NOMO-1 treated with dmso at 0.1 percent for 144 hours (cell line): ENCODE measurements at regions not wholly inside any gene's neighbourhood (a gene's known extent, or its start where the extent isn't known, plus 50 kb on each side); places are given as distances from the start of the nearest gene placed in this dataset.

Experiments
- DNase-seq: peaks from one replicate; lab custom pipeline; 2025; ENCODE audit not compliant: unreplicated experiment; lab: John Stamatoyannopoulos, UW

- no peak for DNase-seq
Measured at GRCh38 chr6:166728884-166729530, 102.0 kb upstream of the RPS6KA2 start.

DNA sequence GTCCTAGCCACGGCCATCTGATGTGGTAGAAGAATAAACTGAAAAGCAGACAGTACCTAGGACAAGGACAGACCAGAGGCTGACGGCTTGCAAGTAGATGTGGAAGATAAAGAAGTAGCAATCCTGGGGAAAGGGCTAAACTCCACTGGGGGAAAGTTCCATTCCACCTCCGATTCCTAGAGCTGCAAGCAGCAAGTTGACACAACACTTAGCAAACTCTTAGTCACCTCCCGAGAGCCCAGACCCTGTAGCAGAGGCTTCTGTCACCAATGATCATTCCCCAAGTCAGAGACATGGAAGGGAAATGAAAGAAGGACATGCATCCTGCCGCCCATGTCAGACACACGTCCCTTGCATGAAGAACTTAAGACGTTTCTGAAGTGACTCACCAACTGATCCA lies 99.2 kb upstream of the RPS6KA2 start:
- no peak for DNase-seq

- no peak for DNase-seq
Measured at GRCh38 chr6:166725571-166725970, 98.5 kb upstream of the RPS6KA2 start.

GRCh38 chr6:166724576-166724975 lies 97.5 kb upstream of the RPS6KA2 start:
- no peak for DNase-seq

- no peak for DNase-seq
Measured at GRCh38 chr6:166722785-166723184, 95.7 kb upstream of the RPS6KA2 start.

GRCh38 chr6:166721576-166721975 lies 94.5 kb upstream of the RPS6KA2 start:
- DNase-seq = no peak

DNA sequence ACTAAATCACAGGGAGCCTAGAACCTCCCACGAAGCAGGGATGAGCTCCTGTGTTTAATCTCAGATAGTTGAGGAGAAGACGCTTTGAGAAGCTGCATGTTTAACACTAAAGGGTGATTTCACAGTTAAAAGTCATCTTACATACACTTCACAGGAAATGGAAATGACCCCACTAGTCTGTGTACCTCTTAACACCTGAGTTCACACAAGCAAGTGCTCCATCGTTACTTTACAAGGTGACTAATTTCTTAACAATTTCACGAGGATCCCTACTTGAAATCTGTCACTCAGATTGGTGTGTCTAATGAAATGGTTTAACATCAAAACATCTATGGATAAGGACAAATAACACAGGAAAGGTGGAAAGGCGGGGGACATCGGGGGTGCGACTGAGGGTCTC lies 93.8 kb upstream of the RPS6KA2 start:
- DNase-seq = no peak

DNA sequence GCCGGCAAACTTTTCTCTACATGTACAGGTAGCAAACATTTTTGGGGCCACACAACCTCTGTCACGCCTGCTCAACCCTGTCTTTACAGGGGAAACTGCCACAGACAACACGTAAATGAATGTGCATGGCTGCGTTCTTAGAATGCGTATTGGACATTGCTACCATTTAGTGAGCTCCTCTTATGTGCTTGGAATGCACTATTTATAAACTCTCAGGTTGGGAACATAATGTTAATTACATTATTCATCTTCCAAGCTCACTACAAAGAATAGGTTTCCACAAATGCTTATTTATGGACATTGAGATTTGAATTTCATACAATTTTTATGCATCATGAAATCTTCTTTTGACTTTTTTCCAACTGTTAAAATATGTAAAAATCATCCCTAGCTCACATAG lies 92.0 kb upstream of the RPS6KA2 start:
- DNase-seq = no peak

GRCh38 chr6:166718516-166718915 lies 91.5 kb upstream of the RPS6KA2 start:
- DNase-seq = no peak

DNA sequence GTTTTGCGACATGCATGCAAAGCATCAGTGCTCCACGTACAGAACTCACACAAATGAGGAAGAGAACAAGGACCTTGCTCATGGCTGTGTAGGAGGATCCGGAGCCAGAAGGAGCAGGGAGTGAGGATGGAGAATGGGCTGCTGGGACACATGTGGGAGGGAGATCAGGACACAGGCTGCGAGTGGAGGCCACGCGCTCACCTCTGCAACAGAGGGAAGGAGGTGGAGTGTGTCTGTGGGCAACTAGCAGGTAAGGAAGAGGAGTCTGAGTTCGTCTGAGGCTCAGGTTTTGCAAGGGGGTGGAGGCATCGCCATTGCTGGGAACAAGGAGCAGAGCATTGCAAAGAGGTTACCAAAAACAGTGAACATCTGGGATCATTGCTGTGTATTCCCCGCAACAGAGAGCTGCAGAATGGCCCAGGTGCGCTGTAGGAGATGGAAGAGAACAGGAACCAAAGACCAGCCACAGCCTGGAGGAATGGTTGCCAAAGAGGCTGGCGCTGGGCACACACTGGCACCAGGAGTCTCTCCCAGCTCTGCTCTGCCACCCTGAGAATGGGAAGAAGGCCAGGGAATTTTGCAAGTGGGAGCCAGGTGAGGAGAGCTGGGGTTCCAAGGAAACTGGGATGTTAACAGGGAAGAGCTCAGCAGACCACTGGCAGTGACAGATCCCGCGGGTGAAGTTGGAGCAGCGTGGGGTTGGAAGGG lies 90.0 kb upstream of the RPS6KA2 start:
- no peak for DNase-seq

DNA sequence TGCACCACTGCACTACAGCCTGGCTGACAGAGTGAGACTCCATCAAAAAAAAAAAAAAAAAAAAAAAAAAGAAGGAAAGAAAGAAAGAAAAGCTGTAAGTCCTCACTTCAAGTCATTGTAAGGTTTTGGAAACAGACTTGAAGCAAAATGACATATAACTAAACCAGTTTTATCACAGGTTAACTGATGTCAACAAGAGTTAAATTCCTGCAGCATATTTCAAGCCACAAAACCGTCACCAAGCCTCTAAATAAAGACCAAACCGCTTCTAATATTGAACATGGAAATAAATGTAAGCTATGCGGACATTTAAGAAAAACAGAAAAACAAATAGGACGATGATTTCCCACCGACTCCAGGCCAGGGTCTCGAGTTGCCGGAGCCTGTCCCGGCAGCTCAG lies 88.9 kb upstream of the RPS6KA2 start:
- DNase-seq = no peak

GRCh38 chr6:166715065-166715464 lies 88.0 kb upstream of the RPS6KA2 start:
- no peak for DNase-seq

DNA sequence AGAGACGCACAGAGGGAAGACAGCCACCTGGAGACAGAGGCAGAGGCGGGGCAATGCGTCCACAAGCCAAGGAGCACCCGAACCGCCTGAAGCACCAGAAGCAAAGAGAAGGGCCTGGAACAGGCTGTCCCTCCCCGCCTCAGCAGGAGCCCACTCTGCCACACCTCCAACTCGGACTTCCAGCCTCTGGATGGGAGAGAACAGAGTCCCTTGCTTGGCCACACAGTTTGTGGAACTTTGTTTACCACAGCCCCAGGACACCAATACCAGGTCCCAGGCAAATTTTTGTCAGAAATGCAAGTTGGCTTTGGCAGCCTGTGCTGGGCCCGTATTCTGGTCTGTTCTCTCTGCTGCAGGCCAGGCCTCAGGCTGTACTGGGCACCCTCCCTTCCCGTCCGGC lies 87.5 kb upstream of the RPS6KA2 start:
- DNase-seq = no peak

GRCh38 chr6:166714187-166714510 lies 87.1 kb upstream of the RPS6KA2 start:
- no peak for DNase-seq

DNA sequence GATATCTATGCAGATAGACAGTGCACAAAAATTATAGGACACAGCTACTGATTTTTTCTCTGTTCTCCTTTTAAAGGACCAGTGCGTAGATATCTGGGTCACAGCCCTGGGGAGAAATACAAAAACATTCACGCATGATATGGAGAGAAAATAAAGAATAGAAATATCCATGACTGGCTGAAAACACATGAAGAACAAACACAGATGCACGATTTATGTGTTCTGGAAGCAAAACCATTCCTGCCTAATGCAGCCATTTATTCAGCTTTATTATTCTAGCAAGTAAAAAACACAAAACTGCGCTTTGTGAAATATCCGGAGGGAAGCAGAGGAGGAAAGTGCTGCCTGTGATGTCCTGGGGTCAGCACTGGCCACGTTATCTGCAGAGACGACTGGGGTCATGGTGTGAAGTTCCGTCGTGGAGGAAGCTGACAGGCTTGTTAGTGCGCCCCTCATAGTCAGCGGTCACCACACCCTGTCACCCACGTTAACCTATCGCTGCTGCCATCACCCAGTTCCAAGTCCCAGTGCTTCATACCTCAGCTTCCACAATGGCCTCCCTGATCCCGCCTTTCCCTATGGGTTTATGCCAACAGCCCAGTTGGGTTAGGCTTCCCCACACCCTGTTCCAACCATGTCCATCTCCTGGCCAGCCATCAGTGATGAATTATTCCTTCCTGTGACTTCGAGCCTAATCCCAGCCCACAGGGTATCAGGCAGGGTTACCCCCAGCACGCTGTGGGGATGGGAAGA lies 86.6 kb upstream of the RPS6KA2 start:
- DNase-seq = no peak

DNA sequence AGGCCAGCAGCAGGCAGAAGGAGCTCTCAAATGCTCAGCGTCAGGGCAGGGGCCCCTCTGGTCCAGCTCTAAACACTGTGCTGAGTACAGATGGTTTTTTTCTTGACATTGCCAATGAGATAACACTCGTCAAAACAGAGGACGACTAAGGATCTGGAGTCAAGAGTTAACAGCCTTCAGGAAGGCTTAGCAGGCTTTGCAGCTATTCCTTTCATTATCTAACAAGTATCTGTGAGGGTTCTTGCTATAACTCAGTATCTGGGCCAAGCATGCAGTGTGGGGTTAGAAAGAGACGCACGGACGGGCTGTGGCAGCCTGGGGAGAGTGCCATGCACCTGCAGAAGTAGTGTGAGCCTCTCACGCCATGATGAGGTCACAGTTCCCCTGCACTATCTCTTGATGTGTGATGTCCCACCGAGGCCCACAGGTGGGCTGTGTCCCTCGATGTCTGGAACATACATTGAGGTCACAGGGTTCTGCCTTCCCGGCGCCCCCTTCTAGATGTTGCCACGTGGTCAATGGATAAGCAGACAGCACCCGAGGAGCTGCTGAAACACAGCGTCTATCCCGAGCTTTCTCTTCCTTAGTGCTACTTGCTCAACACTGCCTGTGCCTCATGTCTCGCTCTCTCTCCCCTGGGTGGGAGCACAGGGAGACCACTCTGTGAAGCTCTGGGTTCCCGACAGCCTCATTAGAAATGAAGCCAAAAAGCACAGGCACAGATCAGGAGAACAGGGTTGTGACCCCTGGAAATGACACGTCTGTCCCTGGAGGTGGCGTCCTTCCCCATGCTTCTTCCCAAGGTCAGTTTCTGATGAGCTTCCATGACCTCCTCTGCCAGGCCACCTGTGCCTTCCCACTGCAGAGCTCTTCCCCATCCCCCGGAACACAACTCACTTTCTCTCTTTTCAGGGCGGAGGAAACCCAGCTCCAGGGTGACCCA lies 85.5 kb upstream of the RPS6KA2 start:
- DNase-seq = no peak

GRCh38 chr6:166710084-166710483 lies 83.0 kb upstream of the RPS6KA2 start:
- no peak for DNase-seq

DNA sequence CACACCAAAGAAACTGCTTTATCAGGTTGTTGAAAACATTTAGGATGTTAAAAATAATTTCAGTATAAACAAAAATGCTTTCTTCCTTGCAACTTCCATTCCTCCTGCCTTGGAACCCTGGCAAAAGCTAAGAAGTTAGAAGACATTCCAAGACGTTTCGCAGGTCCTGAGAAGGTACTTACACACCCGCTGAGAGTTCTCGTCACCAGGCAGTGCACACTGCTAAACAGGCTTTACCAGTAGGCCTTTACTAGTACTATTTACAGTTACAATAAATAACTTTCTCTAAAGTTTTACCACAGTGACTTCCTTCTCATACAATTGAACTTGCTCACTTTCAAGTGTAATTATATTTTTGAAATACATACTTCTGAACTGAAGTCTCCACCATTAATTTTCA lies 81.4 kb upstream of the RPS6KA2 start:
- DNase-seq = no peak

- no peak for DNase-seq
Measured at GRCh38 chr6:166707045-166707444, 80.0 kb upstream of the RPS6KA2 start.

DNA sequence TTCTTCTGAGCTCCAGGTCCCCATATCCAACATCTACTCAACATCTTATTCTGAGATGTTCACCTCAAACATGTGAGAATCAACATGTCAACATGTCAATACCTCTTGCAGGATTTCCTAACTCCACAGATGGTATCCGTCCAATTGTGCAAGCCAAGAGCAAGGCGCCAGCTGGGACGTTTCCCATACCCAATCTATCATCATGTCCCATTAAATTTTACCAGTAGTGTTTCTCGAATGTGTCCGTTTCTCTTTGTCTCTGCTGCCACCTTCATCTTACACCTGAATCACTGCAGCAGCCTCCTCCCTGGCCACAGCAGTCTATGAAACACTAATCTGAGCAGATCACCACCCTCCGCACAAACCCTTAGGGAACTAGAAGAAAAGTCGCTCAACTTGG lies 78.0 kb upstream of the RPS6KA2 start:
- DNase-seq = no peak

DNA sequence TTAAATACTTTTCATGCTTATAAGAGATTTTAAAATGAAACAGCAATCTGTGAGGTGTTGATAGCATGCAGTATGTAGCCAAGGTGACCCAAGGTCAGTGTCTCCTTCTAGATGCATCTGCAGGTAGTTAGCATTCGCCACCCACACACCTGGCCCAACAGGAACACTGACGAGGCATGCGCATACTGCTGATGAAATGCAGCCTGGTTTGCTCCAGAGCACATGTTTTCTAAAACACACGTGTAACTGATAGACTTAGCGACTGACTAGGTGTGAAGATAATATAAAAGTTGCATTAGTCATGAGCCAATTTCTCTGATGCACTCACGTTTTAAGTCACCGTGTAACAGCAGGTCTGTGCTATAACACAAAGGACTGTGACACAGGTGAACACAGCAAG lies 77.1 kb upstream of the RPS6KA2 start:
- no peak for DNase-seq
